Sigmoid colon (tissue), 4 donors: ENCODE measurements at regions not wholly inside any gene's neighbourhood (a gene's known extent, or its start where the extent isn't known, plus 50 kb on each side); places are given as distances from the start of the nearest gene placed in this dataset.

Experiments
- POLR2AphosphoS5 ChIP-seq, 4 donors: sonication (generic); formaldehyde crosslinking; IDR thresholded peaks; one replicate each; pipeline ENCODE4 v1.6.1; 2017; ENCODE audit warnings: antibody characterized with exemption in 4 of 4
- TF ChIP-seq, protein P1 (sequence below), 4 experiments: fragments of 450-650 bp in 3 of 4; fragments of 200-600 bp in 1 of 4; IDR thresholded peaks; one replicate each; pipeline ENCODE4 v1.5.1; 2016 to 2019; ENCODE audit warnings: antibody characterized with exemption in 4 of 4, mild to moderate bottlenecking in 3 of 4, moderate library complexity in 2 of 4

GRCh38 chrX:40331762-40332161 lies 234.0 kb upstream of the BCOR start:
- TF ChIP-seq, protein P1, sequence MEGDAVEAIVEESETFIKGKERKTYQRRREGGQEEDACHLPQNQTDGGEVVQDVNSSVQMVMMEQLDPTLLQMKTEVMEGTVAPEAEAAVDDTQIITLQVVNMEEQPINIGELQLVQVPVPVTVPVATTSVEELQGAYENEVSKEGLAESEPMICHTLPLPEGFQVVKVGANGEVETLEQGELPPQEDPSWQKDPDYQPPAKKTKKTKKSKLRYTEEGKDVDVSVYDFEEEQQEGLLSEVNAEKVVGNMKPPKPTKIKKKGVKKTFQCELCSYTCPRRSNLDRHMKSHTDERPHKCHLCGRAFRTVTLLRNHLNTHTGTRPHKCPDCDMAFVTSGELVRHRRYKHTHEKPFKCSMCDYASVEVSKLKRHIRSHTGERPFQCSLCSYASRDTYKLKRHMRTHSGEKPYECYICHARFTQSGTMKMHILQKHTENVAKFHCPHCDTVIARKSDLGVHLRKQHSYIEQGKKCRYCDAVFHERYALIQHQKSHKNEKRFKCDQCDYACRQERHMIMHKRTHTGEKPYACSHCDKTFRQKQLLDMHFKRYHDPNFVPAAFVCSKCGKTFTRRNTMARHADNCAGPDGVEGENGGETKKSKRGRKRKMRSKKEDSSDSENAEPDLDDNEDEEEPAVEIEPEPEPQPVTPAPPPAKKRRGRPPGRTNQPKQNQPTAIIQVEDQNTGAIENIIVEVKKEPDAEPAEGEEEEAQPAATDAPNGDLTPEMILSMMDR (IDR thresholded peaks at IDR 0.05): no peak
- TF ChIP-seq POLR2AphosphoS5 (IDR thresholded peaks at IDR 0.05): no peak
